ENCODE measurements at regions not wholly inside any gene's neighbourhood (a gene's known extent, or its start where the extent isn't known, plus 50 kb on each side); places are given as distances from the start of the nearest gene placed in this dataset.

GRCh38 chr2:226270285-226271058 is 529.1 kb downstream of the IRS1 start:
- no peak for DNase-seq (ENCODE audit: low read depth, low spot score)
- TF ChIP-seq SUZ12 (IDR thresholded peaks at IDR 0.05; ENCODE audit: extremely low read depth, insufficient read depth, insufficient read length) (no peak), ZNF274 (IDR thresholded peaks at IDR 0.05; ENCODE audit: low read depth, low read length) (no peak), YY1 (IDR thresholded peaks at IDR 0.05; ENCODE audit: insufficient read depth, insufficient read length) (no peak)
- no peaks in the 10 kb centered on the region for H3K27me3 ChIP-seq (ENCODE audit: insufficient read depth, insufficient read length)
- no peaks in the 10 kb centered on the region for H3K36me3 ChIP-seq (ENCODE audit: insufficient read depth, insufficient read length, low read length)
- H3K9ac ChIP-seq (ENCODE audit: insufficient read length, low read depth), result no peak overlapping the region
- no peaks in the 10 kb centered on the region for H3K4me1 ChIP-seq (ENCODE audit: insufficient read depth, insufficient read length)
- no peaks in the 10 kb centered on the region for H3K9me3 ChIP-seq (ENCODE audit: insufficient read depth, low read length)
- H3K4me3 ChIP-seq (ENCODE audit: insufficient read length, low read depth), result no peak overlapping the region

- H3K4me1 ChIP-seq (ENCODE audit: insufficient read depth, insufficient read length), result no peaks in the 10 kb centered on the region
- TF ChIP-seq ZNF274 (IDR thresholded peaks at IDR 0.05; ENCODE audit: low read depth, low read length) (no peak), SUZ12 (IDR thresholded peaks at IDR 0.05; ENCODE audit: extremely low read depth, insufficient read depth, insufficient read length) (no peak), YY1 (IDR thresholded peaks at IDR 0.05; ENCODE audit: insufficient read depth, insufficient read length) (no peak)
- no peak for DNase-seq (ENCODE audit: low read depth, low spot score)
Measured at GRCh38 chr2:226267516-226268289, 531.9 kb downstream of the IRS1 start.

GRCh38 chr2:226256709-226257376 is 542.8 kb downstream of the IRS1 start:
- Histone ChIP-seq H3K4me3 (ENCODE audit: insufficient read length, low read depth) (no peak overlapping the region), H3K9me3 (ENCODE audit: insufficient read depth, low read length) (no peaks in the 10 kb centered on the region; the same call in 1 of the 2 replicates), H3K4me1 (ENCODE audit: insufficient read depth, insufficient read length) (no peaks in the 10 kb centered on the region), H3K27me3 (ENCODE audit: insufficient read depth, insufficient read length) (no peaks in the 10 kb centered on the region), H3K9ac (ENCODE audit: insufficient read length, low read depth) (no peak overlapping the region), H3K36me3 (ENCODE audit: insufficient read depth, insufficient read length, low read length) (no peaks in the 10 kb centered on the region)
- TF ChIP-seq ZNF274 (IDR thresholded peaks at IDR 0.05; ENCODE audit: low read depth, low read length) (no peak), SUZ12 (IDR thresholded peaks at IDR 0.05; ENCODE audit: extremely low read depth, insufficient read depth, insufficient read length) (no peak), YY1 (IDR thresholded peaks at IDR 0.05; ENCODE audit: insufficient read depth, insufficient read length) (no peak)
- no peak for DNase-seq (ENCODE audit: low read depth, low spot score)

More at GRCh38 chr2:226267516-226268289, 531.9 kb downstream of the IRS1 start:
- Histone ChIP-seq H3K4me3 (ENCODE audit: insufficient read length, low read depth) (no peak overlapping the region), H3K9ac (ENCODE audit: insufficient read length, low read depth) (no peak overlapping the region), H3K36me3 (ENCODE audit: insufficient read depth, insufficient read length, low read length) (no peaks in the 10 kb centered on the region), H3K9me3 (ENCODE audit: insufficient read depth, low read length) (no peaks in the 10 kb centered on the region), H3K27me3 (ENCODE audit: insufficient read depth, insufficient read length) (no peaks in the 10 kb centered on the region)

- Histone ChIP-seq H3K4me1 (ENCODE audit: insufficient read depth, insufficient read length) (no peaks in the 10 kb centered on the region), H3K4me3 (ENCODE audit: insufficient read length, low read depth) (no peak overlapping the region), H3K9me3 (ENCODE audit: insufficient read depth, low read length) (no peaks in the 10 kb centered on the region; the same call in 1 of the 2 replicates), H3K27me3 (ENCODE audit: insufficient read depth, insufficient read length) (no peaks in the 10 kb centered on the region), H3K36me3 (ENCODE audit: insufficient read depth, insufficient read length, low read length) (no peaks in the 10 kb centered on the region), H3K9ac (ENCODE audit: insufficient read length, low read depth) (no peak overlapping the region)
- TF ChIP-seq YY1 (IDR thresholded peaks at IDR 0.05; ENCODE audit: insufficient read depth, insufficient read length) (no peak), SUZ12 (IDR thresholded peaks at IDR 0.05; ENCODE audit: extremely low read depth, insufficient read depth, insufficient read length) (no peak), ZNF274 (IDR thresholded peaks at IDR 0.05; ENCODE audit: low read depth, low read length) (no peak)
- no peak for DNase-seq (ENCODE audit: low read depth, low spot score)
Measured at GRCh38 chr2:226256237-226256636, 543.4 kb downstream of the IRS1 start.

- TF ChIP-seq YY1 (IDR thresholded peaks at IDR 0.05; ENCODE audit: insufficient read depth, insufficient read length), result no peak
- TF ChIP-seq SUZ12 (IDR thresholded peaks at IDR 0.05; ENCODE audit: extremely low read depth, insufficient read depth, insufficient read length), result no peak
- TF ChIP-seq ZNF274 (IDR thresholded peaks at IDR 0.05; ENCODE audit: low read depth, low read length), result no peak
- Histone ChIP-seq H3K4me3 (ENCODE audit: insufficient read length, low read depth) (no peak overlapping the region), H3K4me1 (ENCODE audit: insufficient read depth, insufficient read length) (no peaks in the 10 kb centered on the region), H3K27me3 (ENCODE audit: insufficient read depth, insufficient read length) (no peaks in the 10 kb centered on the region), H3K9me3 (ENCODE audit: insufficient read depth, low read length) (no peaks in the 10 kb centered on the region; the same call in 1 of the 2 replicates), H3K36me3 (ENCODE audit: insufficient read depth, insufficient read length, low read length) (no peaks in the 10 kb centered on the region), H3K9ac (ENCODE audit: insufficient read length, low read depth) (no peak overlapping the region)
- no peak for DNase-seq (ENCODE audit: low read depth, low spot score)
Measured at GRCh38 chr2:226251661-226252060, 548.0 kb downstream of the IRS1 start.

GRCh38 chr2:226247289-226248275 is 552.0 kb downstream of the IRS1 start:
- TF ChIP-seq SUZ12 (IDR thresholded peaks at IDR 0.05; ENCODE audit: extremely low read depth, insufficient read depth, insufficient read length), result no peak
- no peak overlapping the region for H3K9ac ChIP-seq (ENCODE audit: insufficient read length, low read depth)
- H3K9me3 ChIP-seq (ENCODE audit: insufficient read depth, low read length), result no peaks in the 10 kb centered on the region
- H3K4me3 ChIP-seq (ENCODE audit: insufficient read length, low read depth), result no peak overlapping the region
- H3K27me3 ChIP-seq (ENCODE audit: insufficient read depth, insufficient read length), result no peaks in the 10 kb centered on the region
- DNase-seq (ENCODE audit: low read depth, low spot score), result no peak
- H3K4me1 ChIP-seq (ENCODE audit: insufficient read depth, insufficient read length), result no peaks in the 10 kb centered on the region
- no peaks in the 10 kb centered on the region for H3K36me3 ChIP-seq (ENCODE audit: insufficient read depth, insufficient read length, low read length)
